Cardiac muscle cell (in vitro differentiated cells and primary cell): ENCODE measurements at regions not wholly inside any gene's neighbourhood (a gene's known extent, or its start where the extent isn't known, plus 50 kb on each side); places are given as distances from the start of the nearest gene placed in this dataset.

Source experiments
- DNase-seq, 2 donors: peaks; one replicate each; pipeline versions ENCODE4 v3.0.0 to v3.0.0-alpha.2; 2010 to 2017; ENCODE audit warnings: low read depth in 1 of 2, low spot score in 1 of 2
- H3K27ac ChIP-seq: fragments of 200-600 bp; sonication (generic); 2 replicates; pipeline ENCODE4 v1.5.1; 2016
- H3K27me3 ChIP-seq: fragments of 200-600 bp; sonication (generic); 2 replicates; pipeline ENCODE4 v1.6.0; 2016; ENCODE audit warnings: control low read depth
- H3K36me3 ChIP-seq: fragments of 200-600 bp; sonication (generic); 2 replicates; pipeline ENCODE4 v1.5.1; 2016; ENCODE audit warnings: control low read depth
- H3K4me1 ChIP-seq: fragments of 200-600 bp; sonication (generic); 2 replicates; pipeline ENCODE4 v1.8.1; 2017; ENCODE audit warnings: low read depth, mild to moderate bottlenecking, mixed run types
- H3K4me3 ChIP-seq: fragments of 200-600 bp; sonication (generic); 2 replicates; pipeline ENCODE4 v1.5.1; 2016; ENCODE audit warnings: mild to moderate bottlenecking
- H3K9me3 ChIP-seq: fragments of 200-600 bp; sonication (generic); 2 replicates; pipeline ENCODE4 v1.5.1; 2017; ENCODE audit warnings: low read depth, mild to moderate bottlenecking, control low read depth
- CTCF ChIP-seq: IDR thresholded peaks from 2 replicates; pipeline ENCODE4 v1.5.1; 2012; ENCODE audit warnings: low read depth, mild to moderate bottlenecking, low read length

GRCh38 chr6:164396071-164397047 is 913.0 kb downstream of the C6orf118 start:
- no peaks in the 10 kb centered on the region for H3K27me3 ChIP-seq
- no peaks in the 10 kb centered on the region for H3K36me3 ChIP-seq
- DNase-seq, result peak in 1 of 2 donors; percentile 23
- H3K4me1 ChIP-seq, result no peaks in the 10 kb centered on the region
- H3K27ac ChIP-seq, result no peak overlapping the region
- H3K9me3 ChIP-seq, result no peaks in the 10 kb centered on the region
- no peak for TF ChIP-seq CTCF
- H3K4me3 ChIP-seq, result no peak overlapping the region

DNA sequence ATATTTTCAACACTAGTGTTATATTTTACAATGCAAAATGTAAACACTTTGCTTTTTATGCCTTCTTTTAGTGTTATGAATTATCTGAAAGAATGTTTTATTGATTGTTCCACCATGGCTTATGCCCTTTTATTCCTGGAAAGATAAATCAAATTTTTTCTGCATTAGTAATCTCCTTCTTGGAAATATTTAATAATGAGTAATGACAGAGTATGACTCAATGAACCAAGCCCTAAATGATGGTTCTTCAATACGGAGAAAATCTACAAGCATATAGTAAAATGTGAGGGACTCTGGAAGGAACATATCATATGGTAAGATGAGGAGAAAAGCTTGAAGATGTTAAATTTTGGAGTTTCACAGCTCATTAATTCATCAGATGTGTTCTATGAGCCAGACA is 929.6 kb downstream of the C6orf118 start:
- Histone ChIP-seq H3K36me3 (no peaks in the 10 kb centered on the region), H3K4me3 (no peak overlapping the region), H3K27me3 (no peaks in the 10 kb centered on the region), H3K27ac (no peak overlapping the region), H3K4me1 (no peaks in the 10 kb centered on the region), H3K9me3 (no peaks in the 10 kb centered on the region)
- DNase-seq, result no peak
- no peak for TF ChIP-seq CTCF

DNA sequence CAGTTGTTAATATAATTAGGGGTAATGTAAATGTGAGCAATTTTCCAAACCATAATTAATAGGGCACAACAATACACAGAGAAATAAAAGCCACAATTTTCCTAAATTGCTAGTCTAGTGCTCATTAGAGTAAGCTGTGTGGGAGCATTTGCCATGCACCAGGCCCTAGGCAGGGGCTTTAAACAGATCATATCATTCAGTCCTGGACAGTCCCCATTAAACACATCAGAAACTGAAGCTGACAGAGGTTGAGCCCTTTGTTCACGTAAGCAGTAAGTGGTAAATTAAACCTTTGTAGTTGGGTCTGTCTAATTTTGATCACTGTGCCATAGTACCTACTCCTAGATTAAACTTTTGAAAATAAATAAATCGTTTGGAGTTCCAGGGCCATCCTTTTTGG is 931.1 kb downstream of the C6orf118 start:
- TF ChIP-seq CTCF, result no peak
- H3K27me3 ChIP-seq, result no peaks in the 10 kb centered on the region
- no peak overlapping the region for H3K4me3 ChIP-seq
- no peak overlapping the region for H3K27ac ChIP-seq
- no peaks in the 10 kb centered on the region for H3K9me3 ChIP-seq
- DNase-seq, result no peak
- H3K4me1 ChIP-seq, result no peaks in the 10 kb centered on the region
- H3K36me3 ChIP-seq, result no peaks in the 10 kb centered on the region

GRCh38 chr6:164377348-164377918 is 932.0 kb downstream of the C6orf118 start:
- H3K9me3 ChIP-seq, result no peaks in the 10 kb centered on the region
- no peaks in the 10 kb centered on the region for H3K36me3 ChIP-seq
- H3K27me3 ChIP-seq, result no peaks in the 10 kb centered on the region
- TF ChIP-seq CTCF, result no peak
- DNase-seq, result peak in 1 of 2 donors; percentile 30
- no peaks in the 10 kb centered on the region for H3K4me1 ChIP-seq
- H3K4me3 ChIP-seq, result no peak overlapping the region
- H3K27ac ChIP-seq, result no peak overlapping the region

DNA sequence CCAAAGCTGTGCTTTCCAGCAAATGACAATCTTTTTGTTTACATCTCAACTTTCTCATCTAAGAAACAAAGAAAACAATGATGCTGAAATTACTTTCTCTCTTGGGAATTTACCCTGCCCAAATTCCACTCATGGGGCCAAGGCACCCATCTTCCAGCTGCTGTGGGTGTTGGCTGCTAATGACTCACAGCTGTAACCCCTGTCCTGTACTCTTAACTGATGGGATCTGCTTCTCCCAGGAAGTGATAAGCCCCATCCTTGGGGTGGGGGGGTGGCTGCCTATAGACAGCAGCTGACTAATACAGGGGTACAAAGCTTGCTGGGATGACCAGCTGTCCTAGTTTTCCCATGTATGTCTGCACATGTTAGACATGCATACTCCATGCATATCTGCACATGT is 938.6 kb downstream of the C6orf118 start:
- H3K27me3 ChIP-seq, result no peaks in the 10 kb centered on the region
- DNase-seq, result peak in 1 of 2 donors; percentile 42
- no peak overlapping the region for H3K27ac ChIP-seq
- no peaks in the 10 kb centered on the region for H3K9me3 ChIP-seq
- no peaks in the 10 kb centered on the region for H3K36me3 ChIP-seq
- no peaks in the 10 kb centered on the region for H3K4me1 ChIP-seq
- no peak overlapping the region for H3K4me3 ChIP-seq
- TF ChIP-seq CTCF, result no peak
